KG1 (cell line): ENCODE measurements at regions not wholly inside any gene's neighbourhood (a gene's known extent, or its start where the extent isn't known, plus 50 kb on each side); places are given as distances from the start of the nearest gene placed in this dataset.
"Not testable (repeated sequence)": the region's sequence is repeated elsewhere in the genome, so short reads cannot be mapped to it uniquely, and the experiment has no call there.

Experiments
- DNase-seq: peaks from one replicate; lab custom pipeline; 2025; lab: John Stamatoyannopoulos, UW

DNA sequence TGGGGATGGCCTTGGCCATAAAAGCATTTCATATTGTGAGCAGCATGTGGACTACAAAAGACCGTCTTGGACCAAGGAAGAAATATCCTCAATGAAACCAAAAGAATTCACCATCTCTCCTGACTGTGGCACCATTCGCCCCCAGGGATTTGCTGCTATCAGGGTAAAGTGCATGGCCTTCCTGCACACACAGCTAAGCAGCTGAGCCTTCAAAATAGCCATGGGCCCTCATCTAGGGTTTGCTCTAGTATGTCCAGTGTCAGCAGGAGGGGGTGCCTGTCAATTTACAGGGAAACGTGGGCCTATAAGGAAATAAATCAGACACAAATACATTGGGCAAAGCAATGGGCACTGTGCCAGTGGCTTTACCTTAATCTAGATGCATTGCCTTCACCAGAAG lies 296.6 kb upstream of the NBPF12 start:
- DNase-seq, result not testable (repeated sequence)

DNA sequence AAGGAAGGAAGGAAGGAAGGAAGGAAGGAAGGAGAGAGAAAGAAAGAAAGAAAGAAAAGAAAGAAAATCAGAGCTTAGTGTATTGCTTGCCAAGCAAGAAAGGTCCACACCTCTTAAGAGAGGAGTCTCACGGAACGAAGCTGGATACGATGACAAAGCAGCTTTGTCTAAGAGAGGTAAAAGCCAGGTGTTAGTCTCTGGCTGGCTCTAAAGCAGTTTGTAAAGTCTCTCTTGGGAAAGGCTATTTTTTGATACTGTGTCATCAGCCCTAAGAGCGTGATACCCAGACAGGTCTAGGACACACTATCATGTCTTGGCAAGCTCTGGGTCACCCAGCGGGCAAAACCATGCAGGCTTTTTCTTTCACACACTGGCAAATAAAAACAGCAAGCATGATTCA lies 297.5 kb upstream of the NBPF12 start:
- not testable (repeated sequence) for DNase-seq

DNA sequence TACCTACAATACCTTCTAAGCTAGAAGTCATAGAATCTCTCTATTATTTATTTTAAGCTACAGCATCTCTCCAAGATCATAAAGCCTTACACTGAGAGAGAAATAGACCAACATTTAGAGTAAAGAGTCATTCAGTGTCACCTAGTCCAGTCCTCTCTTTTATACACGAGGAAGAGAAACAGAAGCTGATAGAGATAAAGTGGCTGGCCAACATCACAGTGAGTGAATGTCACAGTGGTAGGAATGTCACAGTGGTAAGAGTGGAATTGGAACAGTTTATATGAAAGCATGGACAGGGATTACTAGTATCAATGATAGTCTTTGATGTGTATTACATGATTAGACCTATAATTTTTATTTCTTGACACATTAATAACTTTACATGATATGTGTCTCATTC lies 307.8 kb upstream of the NBPF12 start:
- not testable (repeated sequence) for DNase-seq

DNA sequence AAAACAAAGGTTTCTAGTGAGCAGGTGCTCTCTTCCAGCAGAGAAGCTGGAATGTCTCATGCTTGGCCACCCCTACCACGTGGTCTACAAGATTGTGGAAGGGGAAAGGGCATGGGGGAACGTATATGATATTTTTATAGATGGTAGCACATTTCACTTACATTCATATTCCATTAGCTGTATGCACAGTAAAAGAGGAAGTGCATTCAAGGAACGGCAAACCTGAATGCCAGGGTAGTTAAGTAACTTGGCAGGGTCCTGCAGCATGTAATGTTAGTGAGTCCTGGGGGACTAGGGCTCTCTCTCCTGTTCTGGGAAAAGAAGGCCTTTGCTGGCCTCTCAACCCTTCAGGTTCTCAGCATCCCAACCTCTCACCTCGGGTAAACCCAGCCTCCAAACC lies 319.5 kb upstream of the NBPF12 start:
- DNase-seq, result not testable (repeated sequence)

DNA sequence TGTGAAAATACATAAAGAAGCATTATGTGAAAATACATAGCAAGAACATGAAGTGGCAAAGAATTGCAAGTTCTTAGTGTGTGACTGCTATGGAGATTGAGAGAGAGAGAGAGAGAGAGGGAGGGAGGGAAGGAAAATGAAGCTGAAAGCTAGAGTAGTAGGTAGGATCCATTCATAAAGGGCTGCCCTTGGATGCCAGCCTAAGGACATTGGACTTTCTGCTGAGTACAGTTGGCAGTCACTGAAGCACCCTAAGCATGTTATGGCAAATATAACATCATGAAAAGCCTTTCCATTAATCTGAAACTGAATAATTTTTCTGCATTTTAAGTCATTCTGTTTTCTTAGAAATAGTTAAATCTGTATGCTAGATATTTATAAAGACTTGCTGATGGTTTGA lies 333.4 kb upstream of the NBPF12 start:
- DNase-seq, result not testable (repeated sequence)

DNA sequence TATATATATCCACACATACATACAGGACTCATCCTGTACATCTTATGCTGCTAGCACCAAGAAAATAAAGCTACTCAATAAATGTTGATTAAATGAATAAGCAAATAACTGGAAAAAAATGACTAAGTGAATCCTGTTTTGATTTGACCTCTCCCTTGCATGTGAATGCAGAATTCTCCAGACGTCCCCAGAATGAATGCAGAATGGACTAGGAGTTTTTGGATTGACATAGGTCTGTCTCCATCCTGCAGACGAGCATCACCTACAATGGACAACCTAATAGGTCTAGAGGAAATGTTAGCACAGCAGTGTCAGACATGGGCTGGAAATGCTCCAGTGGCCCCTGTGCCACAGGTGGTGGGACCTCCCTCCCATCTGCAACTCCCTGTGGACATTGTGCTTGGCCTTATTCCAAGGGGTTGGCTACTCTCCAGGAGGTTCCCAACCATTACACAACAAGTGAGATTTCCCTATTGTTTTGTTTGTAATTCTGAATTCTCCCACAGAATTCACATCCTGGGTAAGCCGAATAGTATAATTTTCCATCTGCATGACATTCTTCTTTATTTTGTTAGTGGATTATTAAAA lies 337.3 kb upstream of the NBPF12 start:
- DNase-seq, result not testable (repeated sequence)

DNA sequence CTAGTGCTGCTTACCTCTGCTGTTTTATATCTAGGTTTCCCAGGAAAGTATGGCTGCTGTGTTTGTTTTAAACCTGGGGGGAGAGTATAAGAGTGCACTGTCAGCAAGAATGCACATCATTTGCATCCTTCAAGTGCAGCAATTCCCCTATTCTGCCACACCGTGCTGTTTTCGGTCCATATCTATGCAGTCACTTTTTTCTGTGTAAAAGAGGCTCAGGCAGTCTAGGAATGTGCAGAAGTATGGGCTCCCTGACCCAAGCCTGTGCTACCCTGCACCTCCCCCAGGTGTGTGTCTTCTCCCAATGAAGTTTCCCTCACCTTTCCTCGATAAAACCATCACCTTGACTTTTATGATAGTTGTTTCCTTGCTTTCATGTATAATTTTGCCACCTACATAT lies 338.2 kb upstream of the NBPF12 start:
- not testable (repeated sequence) for DNase-seq

DNA sequence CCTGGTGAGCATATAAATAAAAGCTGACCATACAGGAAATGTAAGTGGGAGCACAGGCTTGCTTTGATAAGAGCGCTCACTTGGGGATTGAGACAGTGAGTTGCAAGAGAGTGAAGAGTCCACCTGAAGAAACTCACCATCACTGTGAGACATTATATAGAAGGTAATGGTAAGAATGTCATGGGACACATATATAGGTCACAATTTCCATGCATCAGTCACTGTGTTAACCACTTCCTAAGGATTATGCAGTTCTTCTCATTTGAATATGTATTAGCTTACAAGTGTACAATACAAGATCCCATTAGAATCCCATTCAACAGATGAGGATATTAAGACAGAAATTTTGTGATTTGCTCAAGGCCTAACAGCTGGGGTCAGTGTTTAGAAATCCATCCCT lies 352.4 kb upstream of the NOTCH2NLA start:
- not testable (repeated sequence) for DNase-seq

DNA sequence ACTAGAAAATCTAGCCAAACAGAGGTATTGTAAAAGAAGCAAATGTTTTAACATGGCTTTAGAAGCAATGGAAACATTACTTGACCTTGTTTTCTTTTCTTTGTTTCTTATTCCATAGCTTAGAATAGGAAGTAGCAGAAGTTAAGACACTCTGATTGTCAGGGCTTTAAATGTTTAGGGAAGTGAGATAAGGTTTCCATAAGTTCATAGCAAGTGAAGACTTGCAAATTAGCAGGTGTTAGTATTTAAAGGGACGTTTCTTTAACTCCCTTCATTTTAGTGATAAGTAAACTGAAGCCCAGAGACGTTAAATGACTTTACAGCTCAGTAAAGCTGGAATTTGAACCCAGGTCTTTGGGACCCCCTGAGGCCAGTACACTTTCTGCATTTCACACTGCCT lies 338.7 kb upstream of the NOTCH2NLA start:
- DNase-seq, result not testable (repeated sequence)

DNA sequence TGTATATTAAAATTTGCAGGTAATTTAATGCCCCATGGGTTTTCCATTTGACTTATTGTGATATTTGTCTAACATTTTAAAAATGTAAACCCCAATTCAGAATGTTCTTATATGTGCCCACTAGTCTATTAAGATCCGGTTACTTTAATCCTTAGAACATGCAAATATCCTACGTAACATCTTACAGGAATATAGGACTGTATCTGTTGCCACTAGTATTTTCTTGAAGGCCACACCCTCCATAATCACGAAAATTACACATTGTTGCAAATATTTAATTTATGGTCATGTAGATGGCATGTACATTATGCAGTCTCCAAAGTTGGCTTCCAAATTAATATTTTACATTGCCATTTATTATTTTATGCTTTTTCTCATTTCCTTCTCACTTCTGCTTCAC lies 329.2 kb upstream of the NOTCH2NLA start:
- not testable (repeated sequence) for DNase-seq

DNA sequence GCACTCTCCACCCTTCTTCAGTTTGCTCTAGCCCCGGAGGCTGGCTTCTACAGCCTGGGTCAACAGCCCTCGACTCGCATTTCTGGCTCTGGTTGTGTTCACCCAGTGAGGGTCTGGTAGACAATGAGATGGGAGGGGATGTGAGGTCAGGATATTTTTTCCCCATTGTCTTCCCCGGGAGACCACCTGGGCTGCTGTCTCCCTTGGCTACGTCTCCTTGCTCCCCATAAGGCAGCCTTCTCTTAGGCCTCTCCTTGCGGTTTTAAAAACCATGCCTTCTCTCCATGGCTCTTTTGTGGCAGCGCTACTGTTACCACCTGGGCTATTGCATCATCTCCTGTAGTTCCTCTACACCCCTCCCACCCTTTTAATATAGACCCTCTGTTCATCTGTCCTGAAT lies 327.6 kb upstream of the NOTCH2NLA start:
- DNase-seq, result not testable (repeated sequence)

DNA sequence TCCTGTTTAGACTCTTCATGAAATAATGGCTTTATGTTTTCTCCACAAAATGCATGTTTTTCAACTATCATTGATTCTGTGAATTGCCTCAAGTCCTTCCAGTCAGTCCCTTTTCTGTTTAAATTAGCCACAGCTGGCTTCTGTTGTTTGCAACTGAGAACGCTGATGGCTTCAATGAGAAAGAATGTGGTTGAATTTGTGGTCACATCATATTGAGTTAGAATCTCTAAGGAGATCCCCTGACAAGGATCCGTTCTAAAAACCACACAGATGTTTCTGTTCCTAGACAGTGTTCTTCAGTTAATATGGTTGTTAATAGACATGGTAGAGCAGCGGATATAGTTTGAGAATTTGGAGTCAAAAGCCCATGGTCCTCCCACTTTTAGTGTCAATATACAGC lies 323.6 kb upstream of the NOTCH2NLA start:
- not testable (repeated sequence) for DNase-seq

DNA sequence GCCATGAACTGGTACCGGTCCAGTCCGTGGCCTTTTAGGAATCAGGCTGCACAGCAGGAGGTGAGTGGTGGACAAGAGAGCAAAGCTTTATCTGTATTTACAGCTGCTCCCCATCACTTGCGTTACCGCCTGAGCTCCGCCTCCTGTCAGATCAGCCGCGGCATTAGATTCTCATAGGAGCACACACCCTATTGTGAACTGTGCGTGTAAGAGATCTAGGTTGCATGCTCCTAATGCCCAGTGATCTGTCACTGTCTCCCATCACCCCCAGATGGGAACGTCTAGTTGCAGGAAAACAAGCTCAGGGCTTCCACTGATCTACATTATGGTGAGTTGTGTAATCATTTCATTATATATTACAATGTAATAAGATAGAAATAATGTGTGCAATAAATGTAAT lies 319.9 kb upstream of the NOTCH2NLA start:
- not testable (repeated sequence) for DNase-seq

DNA sequence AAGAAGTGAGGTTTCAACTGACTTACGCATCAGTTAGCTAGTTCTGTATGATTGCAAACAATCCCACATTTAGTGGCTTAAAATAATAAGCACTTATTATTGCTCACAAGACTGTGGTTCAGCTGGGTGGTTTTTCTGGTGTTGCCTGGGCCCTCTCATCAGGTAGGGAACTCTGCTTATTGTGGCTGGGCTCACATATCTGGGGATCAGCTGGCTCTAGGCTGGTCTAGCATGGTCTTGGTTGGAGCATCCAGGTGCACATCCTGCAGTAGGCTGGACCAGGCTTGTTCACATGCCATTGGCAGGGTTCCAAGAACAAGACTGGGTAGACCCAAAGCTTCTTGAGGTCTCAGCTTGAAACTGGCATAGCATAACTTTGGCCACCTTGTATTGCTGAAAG lies 317.4 kb upstream of the NOTCH2NLA start:
- not testable (repeated sequence) for DNase-seq

DNA sequence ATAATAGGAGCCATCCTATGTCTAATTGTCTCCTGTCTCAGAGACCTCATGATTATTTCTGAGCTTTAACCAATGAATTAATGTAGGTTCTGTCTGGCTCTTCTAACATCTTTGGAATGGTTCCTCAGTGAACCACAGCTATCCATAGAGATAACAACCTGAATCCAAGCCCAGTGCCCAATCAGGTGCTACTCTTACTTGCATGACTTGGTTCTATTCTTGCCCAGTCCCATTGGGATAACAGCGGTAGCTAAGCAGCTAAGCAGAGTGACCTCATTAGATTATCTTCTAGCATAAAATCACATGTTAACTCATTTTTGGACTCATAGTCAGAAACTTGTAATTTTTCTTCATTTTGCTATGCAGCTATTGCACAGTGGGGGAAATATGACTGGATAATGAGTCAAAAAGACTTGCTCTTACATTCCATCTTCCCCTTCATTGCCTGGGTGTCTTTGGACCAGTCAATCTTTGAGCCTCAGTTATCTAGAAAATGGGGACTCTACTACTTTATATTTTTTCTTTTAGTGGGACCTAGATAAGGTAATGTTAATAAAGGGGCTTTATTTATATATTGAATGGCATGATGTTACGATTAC lies 309.1 kb upstream of the NOTCH2NLA start:
- DNase-seq, result not testable (repeated sequence)

DNA sequence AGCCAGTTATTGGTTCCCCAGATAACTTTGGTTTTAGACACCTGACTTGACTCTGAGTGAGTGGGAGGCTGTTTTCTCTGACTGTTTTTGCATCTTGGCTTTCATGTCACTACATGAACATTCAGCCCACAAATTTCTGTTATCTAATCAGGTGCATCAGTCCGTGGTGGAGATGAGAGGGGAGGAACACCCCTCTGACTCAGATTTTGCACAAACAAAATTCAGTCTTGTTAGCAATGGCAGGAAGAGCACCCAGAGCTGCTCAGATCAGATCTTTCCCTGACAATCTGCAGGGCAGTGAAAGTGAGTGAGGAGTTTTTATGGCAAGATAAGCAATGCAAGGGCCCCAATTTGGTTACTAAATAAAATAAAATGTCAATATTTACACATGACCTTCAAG lies 307.2 kb upstream of the NOTCH2NLA start:
- not testable (repeated sequence) for DNase-seq

DNA sequence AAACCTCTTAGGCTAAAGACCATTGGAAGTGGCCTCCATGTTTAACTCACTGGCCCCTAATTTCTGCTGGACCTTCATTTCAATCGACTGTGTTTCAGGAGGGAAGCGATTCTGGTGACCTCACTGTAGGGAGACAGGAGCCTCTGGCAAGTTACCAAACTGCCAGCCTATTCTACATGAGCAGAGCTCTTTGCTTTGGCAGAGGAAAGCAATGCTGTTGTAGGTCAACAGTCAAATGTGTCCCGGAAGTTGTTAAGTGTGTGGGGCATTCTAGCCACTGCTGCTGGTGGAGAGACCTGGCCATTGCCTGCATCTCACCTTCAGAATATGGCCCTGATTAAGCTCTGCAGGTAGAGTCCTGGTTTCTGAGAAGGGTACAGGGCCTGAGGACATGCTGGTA lies 306.8 kb upstream of the NOTCH2NLA start:
- DNase-seq, result not testable (repeated sequence)

DNA sequence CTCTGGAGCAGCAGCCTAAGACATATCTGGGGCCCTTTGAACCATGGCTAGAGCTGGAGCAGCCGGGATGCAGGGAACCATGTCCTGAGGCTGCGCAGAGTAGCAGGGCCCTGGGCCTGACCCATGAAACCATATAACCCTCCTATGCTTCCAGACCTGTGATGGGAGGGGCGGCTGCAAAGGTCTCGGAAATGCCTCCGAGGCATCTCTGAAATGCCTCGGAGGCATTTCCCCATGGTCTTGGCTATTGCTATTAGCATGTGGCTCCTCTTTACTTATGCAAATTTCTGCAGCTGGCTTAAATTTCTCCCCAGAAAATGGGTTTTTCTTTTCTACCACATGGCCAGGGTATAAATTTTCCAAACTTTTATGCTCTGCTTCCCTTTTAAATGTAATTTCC lies 302.1 kb upstream of the NOTCH2NLA start:
- DNase-seq, result not testable (repeated sequence)

DNA sequence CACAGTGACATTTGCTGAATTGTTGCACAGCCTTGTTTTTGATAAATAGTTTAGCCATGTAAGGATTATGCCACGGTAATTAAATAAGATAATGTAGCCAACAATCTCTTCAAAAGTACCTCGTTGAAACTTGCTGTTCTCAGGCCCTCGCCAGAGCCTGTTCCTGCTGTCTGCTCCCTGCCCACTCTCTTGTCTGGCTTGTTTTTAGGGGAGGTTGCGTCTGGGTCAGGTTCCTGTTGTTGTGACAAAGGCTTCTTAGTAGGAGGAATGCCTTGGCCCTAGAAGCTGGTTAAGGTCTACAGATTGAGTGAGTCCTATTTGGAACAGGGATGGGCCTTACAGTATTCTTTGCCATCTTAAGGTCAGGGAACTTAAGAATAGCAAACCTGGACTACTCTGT lies 294.0 kb upstream of the NOTCH2NLA start:
- DNase-seq, result not testable (repeated sequence)

DNA sequence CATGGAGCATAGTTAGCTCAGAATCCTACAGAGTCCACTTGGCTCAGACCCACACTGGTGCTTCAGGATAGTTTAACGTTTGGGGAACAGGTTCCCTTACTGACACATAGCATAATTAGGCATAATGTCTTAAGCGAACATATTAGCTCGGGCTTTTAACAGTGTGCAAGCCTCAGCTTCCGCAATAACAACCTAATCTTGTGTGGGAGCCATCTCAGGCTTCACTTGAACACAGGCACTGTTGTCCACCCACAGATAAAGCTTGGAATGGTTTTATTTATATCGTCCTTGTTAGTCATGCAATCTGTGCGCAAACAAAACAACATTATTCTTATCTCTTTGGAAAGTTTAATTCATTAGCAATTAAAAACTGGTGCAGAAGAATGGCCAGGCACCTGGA lies 293.5 kb upstream of the NOTCH2NLA start:
- DNase-seq, result not testable (repeated sequence)

DNA sequence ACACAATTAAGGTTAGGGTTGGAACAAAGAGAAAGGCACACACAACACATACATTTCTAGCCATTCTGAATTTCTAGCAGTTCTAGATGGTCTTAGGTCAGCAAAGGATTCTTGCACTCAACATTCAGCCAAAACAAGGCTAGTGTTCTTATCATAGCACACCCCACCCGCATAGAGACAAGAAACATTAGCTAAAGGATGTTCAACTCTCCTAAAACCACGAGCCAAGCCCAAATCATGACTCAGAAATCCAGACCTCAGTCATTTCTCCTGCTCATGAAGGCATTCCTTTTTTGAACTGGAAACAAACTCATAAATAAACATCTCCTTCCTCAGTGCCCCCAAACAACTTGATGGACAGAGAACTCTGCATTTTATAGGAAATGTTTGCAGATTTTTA lies 293.0 kb upstream of the NOTCH2NLA start:
- not testable (repeated sequence) for DNase-seq

DNA sequence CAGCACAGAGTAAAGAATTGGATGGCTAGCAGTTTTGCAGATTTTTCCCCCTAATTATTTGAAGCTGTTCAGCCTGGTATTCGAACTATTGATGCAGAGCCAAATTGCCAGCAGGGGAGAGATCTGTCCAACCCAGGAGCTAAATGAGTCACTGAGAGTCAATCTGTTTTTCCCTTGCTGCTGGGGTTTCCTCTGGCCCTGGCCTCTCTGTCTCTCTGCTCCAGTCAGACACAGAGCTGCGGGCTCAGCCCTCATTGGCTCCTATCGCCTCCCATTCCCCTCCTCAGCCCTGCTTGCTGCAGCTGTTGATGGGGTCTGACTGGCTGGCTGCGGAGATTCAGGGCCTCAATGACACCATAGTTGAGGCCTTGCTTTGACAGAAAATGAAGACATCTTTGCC lies 284.9 kb upstream of the NOTCH2NLA start:
- not testable (repeated sequence) for DNase-seq

DNA sequence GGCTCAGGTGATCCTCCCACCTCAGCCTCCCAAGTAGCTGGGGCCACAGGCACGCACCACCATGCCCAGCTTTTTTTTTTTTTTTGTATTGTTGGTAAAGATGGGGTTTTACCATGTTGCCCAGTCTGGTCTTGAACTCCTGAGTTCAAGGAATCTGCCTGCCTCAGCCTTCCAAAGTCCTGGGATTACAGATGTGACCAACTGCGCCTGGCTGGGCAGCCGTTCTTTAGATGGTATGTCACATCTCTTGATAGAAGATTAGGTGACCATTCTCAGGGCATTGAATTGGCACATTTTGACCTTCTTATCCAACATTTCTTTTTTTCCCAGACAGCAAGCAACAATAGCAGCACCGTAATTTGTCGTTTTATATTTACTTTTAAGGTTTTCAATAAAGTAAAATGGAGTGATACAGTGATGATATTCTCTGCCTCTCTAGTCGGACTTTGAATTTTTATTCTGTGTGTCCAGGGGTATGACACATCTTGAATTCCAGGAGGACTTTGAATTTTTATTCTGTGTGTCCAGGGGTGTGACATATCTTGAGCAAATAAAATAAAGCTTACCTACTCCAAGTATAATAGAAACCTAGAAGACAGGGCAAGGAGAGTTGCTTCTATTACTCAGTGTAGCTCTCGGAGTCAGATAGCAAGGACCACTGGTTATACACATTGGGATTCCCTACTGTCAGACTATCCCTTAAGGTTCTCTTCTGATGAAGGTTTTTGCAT lies 282.4 kb upstream of the NOTCH2NLA start:
- not testable (repeated sequence) for DNase-seq
